Caki2 (cell line): ENCODE measurements at regions not wholly inside any gene's neighbourhood (a gene's known extent, or its start where the extent isn't known, plus 50 kb on each side); places are given as distances from the start of the nearest gene placed in this dataset.
"Not testable (repeated sequence)": the region's sequence is repeated elsewhere in the genome, so short reads cannot be mapped to it uniquely, and the experiment has no call there.

Source experiments
- DNase-seq: peaks from one replicate; pipeline ENCODE4 v3.0.0-alpha.2; 2015; ENCODE audit warnings: low read depth
- in situ Hi-C: cut with HindIII; loops from 2 replicates; pipeline ENCODE4 v1.10.0; 2016; ENCODE audit warnings: low sequenced_read_pairs, low pct_unique_long_range_greater_than_20kb, mixed read lengths

DNA sequence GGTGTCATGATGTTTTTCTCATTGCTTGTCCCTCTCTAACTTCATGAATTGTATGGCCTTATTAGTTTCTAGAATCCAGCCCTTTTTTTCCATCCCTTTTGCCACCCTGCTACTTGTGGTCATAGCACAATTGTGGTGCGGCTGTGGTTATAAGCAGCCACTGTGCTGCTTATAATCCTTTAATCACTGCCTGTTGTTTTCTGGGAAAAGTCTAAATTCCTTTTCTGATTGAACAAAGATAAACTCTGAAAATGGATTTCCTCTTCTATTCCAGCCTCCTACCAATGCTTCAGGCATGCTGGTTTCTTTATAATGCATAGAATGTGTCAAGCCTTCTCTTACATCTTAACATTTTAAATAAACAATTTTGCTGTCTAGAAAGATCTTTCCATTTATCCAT, 319.5 kb downstream of the C3orf38 start:
- DNase-seq, result no peak
- in situ Hi-C loops, result no loop called here

DNA sequence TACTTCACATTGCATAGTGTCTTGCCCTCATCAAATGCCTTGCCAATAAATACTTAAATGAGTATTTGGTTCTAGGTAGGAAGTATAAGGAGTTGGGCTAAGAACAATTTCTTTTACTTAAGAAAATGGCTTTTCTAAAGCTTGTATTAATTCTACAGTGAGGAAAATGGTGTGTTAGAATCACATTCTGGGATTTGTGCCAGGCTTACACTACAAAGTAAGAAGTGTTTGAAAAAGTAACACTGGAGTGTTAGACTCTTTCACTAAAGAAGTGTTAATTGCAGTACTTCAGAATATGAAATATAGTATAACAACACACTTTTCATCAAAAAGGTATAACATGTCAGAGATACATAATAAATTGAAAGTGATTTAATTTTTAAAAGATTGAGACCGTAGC, 328.7 kb downstream of the C3orf38 start:
- in situ Hi-C loops, result no loop called here
- no peak for DNase-seq

DNA sequence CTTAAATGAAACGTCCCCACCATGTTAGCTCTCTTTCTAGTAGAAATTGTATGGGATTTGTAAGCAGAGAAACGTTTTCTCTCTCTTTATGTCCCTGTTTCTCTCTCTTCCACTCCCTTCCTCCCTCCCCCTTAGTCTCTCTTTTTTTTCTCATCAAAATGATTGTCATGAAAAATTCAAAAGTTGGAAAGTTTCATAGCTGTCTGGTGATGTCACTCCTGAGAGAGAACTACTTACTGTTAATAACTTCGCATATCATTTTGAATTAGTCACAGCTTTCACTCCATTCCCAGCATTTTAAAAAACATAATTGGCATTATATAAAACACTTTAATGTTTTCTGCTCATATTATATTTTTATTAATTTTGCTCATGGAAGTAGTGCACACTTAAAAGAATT, 331.1 kb downstream of the C3orf38 start:
- in situ Hi-C loops, result no loop called here
- DNase-seq, result no peak

DNA sequence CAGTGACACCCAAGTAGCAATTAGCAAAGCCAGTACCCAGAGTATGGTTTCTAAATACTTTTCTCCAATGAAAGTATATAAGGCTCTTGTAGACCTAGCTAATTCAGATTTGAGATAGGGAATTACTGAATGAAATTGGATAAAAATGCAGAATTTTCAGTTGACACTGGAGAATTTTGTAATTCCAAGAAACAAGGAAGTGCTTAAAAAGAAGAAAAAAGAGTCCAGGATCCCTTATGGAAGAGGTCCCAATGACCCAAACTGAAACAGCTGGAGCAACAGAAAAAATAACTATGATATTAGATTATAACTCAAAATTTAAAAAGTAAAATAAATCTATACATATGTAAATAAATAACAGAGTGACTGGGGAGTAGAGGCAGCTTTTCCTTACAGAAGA, 335.2 kb downstream of the C3orf38 start:
- no peak for DNase-seq
- in situ Hi-C loops, result no loop called here

DNA sequence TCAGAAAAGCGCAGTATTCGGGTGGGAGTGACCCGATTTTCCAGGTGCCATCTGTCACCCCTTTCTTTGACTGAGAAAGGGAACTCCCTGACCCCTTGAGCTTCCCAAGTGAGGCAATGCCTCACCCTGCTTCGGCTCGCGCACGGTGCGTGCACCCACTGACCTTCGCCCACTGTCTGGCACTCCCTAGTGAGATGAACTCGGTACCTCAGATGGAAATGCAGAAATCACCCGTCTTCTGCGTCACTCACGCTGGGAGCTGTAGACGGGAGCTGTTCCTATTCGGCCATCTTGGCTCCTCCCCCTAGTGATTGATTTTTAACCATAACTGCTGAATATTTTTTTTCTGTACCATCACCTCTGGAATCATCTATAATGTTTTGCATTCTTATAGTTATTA, 359.1 kb downstream of the C3orf38 start:
- in situ Hi-C loops, DNase-seq: not testable (repeated sequence)

DNA sequence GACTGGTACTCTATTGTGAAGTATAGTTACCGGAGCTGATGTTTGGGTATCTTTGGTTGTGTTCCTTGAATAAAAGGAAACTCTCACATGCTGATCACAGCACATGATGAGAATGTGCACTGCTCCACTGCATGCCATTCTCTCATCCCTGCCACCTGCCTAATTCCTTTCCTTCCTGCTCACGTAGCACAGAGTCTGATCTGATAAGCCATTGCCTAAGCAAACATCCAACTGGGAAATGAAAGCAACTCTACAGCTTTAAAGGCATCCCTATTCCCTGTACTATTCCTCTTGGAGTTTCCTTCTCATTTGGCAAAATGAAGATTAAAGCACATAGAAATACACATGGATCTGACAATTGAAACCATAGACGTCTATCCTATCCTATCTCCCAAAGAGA, 359.8 kb downstream of the C3orf38 start:
- in situ Hi-C loops, result no loop called here
- no peak for DNase-seq

DNA sequence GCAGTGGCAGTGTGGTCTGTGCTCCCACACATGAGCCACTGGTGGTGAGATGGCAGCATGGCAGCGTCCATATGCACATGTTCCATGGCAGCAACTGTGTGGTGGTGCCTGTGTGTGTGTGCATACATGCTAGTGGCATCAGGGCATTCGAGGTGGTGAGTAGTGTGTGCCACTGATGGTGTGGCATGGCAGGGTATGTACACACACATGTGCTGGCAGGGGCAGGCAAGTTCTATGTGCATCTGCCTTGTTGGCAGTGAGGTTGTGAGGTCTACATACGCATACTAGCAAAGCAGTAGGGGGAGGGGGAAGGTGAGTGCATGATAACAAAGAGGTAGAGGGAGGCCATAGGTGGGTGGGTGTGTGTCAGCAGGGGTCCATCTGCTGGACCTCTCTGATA, 378.7 kb downstream of the C3orf38 start:
- in situ Hi-C loops, result no loop called here
- DNase-seq, result no peak

DNA sequence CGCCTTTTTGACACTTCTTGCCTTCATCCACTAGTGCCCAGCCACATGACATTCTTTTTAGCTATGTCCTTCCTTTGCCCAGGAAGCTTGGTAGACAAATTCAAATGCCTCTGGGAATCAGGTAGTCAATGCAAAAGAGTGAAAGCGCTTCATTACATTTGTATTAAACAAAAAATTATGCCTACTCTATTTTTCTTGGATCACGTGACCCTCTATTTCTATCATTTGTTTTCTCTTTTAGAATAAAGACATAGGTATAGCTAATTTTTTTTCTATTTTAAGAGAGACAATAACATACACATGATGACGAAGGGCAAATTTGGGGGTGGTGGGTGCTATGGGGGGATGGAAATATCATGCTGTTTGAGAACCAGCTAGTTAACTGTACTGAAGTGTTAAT, 384.8 kb downstream of the C3orf38 start:
- no peak for DNase-seq
- in situ Hi-C loops, result no loop called here

DNA sequence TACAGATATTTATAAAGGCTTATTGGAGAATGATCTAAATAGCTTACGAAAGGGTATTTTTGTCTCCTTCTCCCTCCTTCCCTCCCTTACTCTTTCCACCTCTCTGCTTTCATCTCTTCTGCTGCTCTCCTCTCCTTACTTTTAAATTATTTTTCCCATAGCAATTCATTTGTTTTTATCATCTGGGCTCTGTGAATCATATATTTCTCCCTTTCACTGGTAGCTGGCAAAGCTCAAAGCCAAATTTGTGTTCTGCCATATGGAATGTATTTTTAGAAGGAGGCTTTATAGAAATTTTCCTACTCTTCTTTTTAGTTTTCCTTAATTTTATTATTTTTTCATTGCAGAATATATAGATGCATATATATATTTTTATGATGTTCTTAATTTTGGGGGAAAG, 385.8 kb downstream of the C3orf38 start:
- in situ Hi-C loops, result no loop called here
- DNase-seq, result no peak

DNA sequence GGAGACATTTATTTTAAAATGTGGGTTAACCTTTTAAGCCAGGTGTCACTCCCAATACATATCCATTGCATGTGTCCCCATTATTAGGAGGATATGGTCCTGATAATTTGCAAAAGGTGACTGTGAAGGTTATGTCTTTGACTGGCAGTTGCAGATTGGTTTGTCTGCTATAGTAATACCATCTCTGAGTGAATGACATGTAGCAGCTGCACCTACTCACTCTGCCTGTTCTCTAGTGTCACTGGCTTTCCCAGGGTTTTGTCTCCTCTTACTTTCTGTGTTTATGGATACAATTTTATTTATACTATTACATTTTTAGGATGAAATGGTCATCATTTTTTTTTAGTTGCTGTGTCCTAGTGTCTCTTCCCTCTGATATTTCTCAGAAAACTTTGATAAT, 393.2 kb downstream of the C3orf38 start:
- DNase-seq, result no peak
- in situ Hi-C loops, result no loop called here

DNA sequence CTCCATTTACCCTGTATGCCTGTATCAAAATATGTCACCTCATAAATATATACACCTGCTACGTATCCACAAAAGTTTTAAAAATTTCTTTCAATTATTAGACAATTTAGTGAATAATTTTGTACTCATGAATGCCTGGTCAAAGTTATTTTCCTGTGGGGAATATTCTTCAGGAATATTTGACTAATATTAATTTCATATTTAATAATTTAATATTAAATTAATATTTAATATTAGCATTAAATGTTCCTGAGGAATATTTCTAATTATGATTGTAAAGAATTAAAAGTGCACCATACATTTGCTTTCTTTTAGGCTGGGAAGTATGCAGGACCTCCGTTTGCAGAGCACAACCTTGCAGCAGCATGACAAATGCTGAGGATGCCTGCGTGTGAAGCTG, 422.7 kb downstream of the C3orf38 start:
- in situ Hi-C loops, result no loop called here
- no peak for DNase-seq

DNA sequence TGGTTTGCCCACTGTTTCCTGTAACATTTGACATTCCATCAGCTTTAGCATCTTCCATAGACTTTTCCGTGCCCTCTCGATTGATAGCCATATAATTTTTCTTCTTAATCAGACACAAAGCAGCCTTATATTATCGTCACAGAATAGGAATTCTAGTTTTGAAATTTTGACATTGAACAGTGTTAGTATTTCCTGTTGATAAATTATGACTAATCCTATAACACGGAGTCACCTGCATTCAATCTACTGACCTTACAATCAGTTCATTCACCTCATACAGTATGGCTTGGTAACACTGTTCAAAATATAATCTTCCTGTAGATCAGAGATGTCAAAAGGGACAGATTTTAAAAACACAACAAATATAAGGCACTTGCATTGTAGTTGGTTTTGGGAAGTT, 423.7 kb downstream of the C3orf38 start:
- in situ Hi-C loops, result no loop called here
- no peak for DNase-seq

DNA sequence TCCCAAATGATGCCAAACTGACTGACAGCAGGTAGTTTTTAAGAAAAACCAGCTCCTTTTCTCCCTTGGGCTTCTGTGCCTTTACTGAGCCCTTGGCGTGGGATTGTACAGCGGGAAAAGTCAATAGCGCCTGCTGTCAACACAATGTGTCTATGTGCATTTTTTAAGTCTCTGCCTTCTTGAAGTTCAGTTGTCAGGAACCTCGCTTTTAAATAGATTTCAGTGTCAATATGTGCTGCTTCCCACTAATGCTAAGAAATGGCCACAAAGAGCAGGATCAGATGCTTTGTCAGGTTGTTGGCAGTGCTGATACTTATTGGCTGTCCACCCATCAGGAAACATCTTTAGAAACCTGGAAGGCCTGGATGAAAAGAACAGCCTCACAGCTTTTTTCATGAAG, 424.4 kb downstream of the C3orf38 start:
- in situ Hi-C loops, result no loop called here
- no peak for DNase-seq

DNA sequence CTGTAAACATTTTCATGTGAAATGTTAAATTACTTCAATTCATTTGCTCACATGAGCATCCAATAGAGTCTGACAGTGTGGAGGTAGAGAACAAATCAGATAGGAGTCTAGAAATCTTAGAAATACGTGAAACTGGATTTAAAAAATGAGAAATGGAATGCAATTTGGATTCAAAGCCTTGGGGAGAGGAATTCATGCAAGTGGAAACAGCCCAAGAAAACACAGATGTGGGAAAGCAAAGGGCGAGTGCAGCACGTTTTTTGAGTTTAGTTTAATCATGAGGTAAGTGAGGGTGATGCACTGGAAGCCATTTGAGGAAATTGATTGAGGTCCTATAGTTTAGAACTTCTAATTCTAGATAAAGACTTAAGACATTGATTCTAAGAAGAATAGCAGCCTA, 434.7 kb downstream of the C3orf38 start:
- no peak for DNase-seq
- in situ Hi-C loops, result no loop called here

DNA sequence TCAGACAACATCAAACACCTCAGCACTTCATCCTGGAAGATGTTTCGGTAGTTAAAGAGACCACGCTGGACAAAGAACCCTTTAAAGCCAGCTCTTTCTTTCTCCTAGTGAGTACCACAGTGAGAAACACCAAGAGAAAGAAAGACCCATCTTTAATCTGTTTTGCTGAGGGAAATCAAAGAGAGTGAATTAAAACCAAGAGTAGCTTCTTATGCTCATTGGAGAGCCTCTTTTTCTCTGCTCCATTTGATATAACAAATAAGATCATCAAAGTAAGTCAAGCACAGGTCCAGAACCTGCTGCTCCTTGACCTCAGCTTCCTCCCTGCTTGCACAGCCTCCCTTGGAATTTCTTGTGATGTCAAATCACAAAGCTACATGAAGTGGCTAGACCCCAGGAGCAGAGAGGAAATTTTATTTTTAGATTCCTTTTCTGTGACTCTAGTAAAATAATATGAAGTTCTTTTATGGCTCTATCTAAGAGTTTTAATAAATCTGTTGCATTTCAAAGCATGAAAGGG, 436.4 kb downstream of the C3orf38 start:
- in situ Hi-C loops, result no loop called here
- DNase-seq, result no peak

DNA sequence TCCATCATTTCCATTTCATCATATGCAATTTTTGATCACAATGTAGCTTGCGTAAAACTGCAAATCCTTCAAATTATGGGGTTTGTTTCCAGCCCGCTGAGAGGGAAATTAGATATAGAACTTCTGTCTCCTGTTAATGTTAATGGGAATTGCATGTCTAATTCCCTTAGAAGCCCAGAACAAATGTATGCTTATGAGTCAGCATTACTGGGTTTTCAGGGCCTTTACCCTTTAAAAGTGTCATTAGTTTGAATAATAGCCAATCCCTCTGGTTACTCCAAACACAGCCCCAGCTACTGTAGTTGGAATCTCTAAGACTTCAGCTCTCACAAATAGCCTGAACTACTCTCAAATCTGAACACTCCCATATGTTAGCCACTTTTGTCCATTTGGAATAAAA, 439.4 kb downstream of the C3orf38 start:
- DNase-seq, result no peak
- in situ Hi-C loops, result no loop called here

DNA sequence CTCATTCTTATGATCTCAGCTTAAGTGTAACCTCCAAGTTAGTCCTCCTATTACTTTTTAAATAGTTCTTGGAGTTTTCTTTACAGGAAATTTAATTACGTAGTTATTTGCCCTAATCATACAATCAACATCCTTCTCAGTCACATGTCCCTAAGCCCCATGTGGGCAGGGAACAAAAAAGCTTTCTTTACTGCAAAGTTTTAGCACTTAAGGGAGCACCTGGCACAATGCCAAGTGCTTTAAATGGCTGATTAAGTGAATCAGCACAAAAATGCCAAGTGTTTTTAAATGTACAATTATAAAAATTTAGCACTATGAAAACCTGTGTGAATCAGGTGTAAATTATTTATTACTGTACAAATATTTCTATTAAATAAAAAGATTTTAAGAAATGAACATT, 445.3 kb downstream of the C3orf38 start:
- in situ Hi-C loops, result no loop called here
- DNase-seq, result no peak

DNA sequence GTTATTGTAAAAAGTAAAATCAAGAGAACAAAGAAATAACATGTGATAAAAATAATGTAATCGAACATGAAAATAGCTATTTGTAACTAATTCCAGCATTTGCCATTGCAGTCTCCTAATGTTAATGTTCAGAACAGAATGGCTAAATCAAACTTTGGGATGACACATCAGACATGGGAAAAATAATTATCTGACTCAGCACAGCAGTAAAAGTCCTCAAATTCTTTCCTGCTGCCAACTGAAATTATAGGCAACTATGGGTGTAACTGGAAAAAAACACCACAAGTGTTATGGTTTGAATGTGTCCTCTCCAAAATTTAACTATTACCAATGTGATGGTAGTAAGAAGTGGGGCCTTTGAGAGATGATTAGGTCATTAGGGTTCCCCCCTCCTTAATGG, 446.7 kb downstream of the C3orf38 start:
- DNase-seq, result no peak

DNA sequence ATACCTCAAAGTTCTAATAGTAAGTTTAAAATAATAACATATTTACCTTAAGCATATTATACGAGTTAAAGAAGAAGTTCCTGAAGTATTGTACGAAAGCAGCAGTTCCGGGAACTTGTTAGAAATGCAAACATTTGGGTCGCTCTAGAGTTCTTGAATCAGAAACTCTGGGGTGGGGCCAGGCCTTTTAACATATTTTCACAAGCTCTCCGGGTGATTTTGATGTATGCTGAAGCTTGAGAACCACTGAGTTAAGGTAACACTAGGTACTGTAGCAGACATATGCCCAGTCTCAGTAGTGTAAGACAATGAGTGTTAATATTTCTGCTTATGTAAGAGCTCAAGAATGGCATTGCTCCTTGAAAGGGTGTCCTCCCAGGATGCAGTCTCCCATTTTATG, 461.1 kb downstream of the C3orf38 start:
- in situ Hi-C loops, result no loop called here

More for the DNA sequence above, 446.7 kb downstream of the C3orf38 start:
- in situ Hi-C loops, result no loop called here

DNA sequence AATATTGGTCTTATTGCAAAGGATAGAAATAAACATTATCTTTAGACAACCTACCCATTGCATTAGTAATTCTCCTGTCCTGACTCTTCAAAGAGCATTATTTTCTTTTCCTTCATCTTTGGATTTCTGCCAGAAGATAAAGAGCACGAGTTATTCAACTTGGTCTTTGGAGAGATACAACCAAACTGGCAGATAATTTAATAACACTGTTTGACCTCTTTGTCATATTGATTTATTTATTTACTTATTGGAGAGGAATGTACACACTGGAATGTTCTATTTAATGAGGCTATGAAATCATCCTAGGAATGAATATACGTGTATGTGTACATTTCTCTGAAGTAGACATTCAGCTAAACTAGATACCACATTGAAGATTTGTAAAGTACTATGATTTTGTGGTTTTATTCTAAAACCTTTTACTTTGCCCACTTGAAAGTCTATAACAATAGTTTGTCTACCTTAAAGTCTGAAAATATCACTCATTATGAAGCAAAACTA, 462.1 kb downstream of the C3orf38 start:
- in situ Hi-C loops, result no loop called here
- DNase-seq, result no peak

More for the DNA sequence above, 461.1 kb downstream of the C3orf38 start:
- DNase-seq, result no peak

DNA sequence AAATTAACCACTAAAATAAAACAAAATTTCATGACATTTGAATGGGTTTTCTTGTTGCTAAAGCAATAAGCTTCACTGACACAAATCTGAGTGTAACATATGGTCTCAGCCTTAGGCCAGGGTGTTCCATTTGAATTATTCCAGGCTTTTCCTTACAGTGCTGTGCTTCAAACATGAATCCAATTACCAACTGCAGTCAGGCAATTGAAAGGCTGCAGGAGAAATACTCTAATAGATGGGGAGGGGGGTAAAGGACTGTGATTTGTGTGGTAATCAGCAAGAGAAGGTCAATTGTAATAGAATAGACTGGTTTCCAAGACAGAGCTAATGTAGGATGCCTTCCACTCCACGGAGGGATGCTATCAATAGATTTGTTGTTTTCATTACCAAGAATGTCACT, 466.7 kb downstream of the C3orf38 start:
- no peak for DNase-seq
- in situ Hi-C loops, result no loop called here
